ENCODE measurements at regions not wholly inside any gene's neighbourhood (a gene's known extent, or its start where the extent isn't known, plus 50 kb on each side); places are given as distances from the start of the nearest gene placed in this dataset.
"Not testable (repeated sequence)": the region's sequence is repeated elsewhere in the genome, so short reads cannot be mapped to it uniquely, and the experiment has no call there.

- no peak for DNase-seq
Observed at GRCh38 chr2:236777408-236777807, 207.8 kb downstream of the ACKR3 start.

GRCh38 chr2:236781933-236782816 lies 212.6 kb downstream of the ACKR3 start:
- DNase-seq, result no peak

GRCh38 chr2:236782938-236783337 lies 213.3 kb downstream of the ACKR3 start:
- no peak for DNase-seq

- DNase-seq, result no peak
Observed at GRCh38 chr2:236783417-236784020, 213.9 kb downstream of the ACKR3 start.

- no peak for DNase-seq
Observed at GRCh38 chr2:236785611-236786057, 216.0 kb downstream of the ACKR3 start.

- DNase-seq, result no peak
Observed at GRCh38 chr2:236786751-236787150, 217.1 kb downstream of the ACKR3 start.

GRCh38 chr2:236787376-236787775 lies 217.8 kb downstream of the ACKR3 start:
- DNase-seq, result not testable (repeated sequence)

GRCh38 chr2:236787885-236788284 lies 218.3 kb downstream of the ACKR3 start:
- DNase-seq, result no peak

GRCh38 chr2:236790963-236791362 lies 221.3 kb downstream of the ACKR3 start:
- no peak for DNase-seq

- no peak for DNase-seq
Observed at GRCh38 chr2:236793023-236794011, 223.7 kb downstream of the ACKR3 start.

GRCh38 chr2:236794176-236794957 lies 224.7 kb downstream of the ACKR3 start:
- DNase-seq, result no peak

- DNase-seq, result no peak
Observed at GRCh38 chr2:236795169-236795860, 225.7 kb downstream of the ACKR3 start.

- DNase-seq, result no peak
Observed at GRCh38 chr2:236795861-236796219, 226.2 kb downstream of the ACKR3 start.

- no peak for DNase-seq
Observed at GRCh38 chr2:236796236-236796635, 226.6 kb downstream of the ACKR3 start.

- no peak for DNase-seq
Observed at GRCh38 chr2:236797411-236797810, 227.8 kb downstream of the ACKR3 start.

- DNase-seq, result no peak
Observed at GRCh38 chr2:236798491-236798890, 228.9 kb downstream of the ACKR3 start.

- DNase-seq, result no peak
Observed at GRCh38 chr2:236799391-236800026, 229.9 kb downstream of the ACKR3 start.

GRCh38 chr2:236802862-236803261 lies 233.2 kb downstream of the ACKR3 start:
- no peak for DNase-seq

- DNase-seq, result no peak
Observed at GRCh38 chr2:236803621-236804020, 234.0 kb downstream of the ACKR3 start.

GRCh38 chr2:236805800-236806531 lies 236.3 kb downstream of the ACKR3 start:
- no peak for DNase-seq

Measured in NCI-H2029 treated with DMSO at 0.1 percent for 48 hours (cell line).